NCI-H146 (cell line): ENCODE measurements at regions not wholly inside any gene's neighbourhood (a gene's known extent, or its start where the extent isn't known, plus 50 kb on each side); places are given as distances from the start of the nearest gene placed in this dataset.
A peak's percentile ranks its signal among the peaks of the same experiment; 100 is the strongest.

Experiments
- DNase-seq: peaks from one replicate; lab custom pipeline; 2025; lab: John Stamatoyannopoulos, UW

DNA sequence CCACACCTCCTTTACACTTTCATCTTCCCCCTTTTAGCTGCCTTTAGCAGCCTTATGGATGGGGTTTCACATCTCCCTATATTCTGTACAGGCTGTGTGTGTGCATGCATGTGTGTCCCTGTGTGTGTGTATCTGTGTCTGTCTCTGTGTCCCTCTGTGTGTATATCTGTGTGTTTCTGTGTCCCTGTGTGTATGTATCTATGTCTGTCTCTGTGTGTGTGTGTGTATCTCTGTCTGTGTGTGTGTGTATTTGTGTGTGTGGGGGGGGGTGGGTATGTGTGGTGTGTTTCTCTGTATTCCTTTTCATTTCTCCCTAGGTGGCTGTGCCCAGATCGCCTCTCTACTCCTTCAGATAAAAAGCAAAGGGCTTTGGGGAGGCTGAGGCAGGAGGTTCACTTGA is 52.2 kb upstream of the CD83 start:
- no peak for DNase-seq

DNA sequence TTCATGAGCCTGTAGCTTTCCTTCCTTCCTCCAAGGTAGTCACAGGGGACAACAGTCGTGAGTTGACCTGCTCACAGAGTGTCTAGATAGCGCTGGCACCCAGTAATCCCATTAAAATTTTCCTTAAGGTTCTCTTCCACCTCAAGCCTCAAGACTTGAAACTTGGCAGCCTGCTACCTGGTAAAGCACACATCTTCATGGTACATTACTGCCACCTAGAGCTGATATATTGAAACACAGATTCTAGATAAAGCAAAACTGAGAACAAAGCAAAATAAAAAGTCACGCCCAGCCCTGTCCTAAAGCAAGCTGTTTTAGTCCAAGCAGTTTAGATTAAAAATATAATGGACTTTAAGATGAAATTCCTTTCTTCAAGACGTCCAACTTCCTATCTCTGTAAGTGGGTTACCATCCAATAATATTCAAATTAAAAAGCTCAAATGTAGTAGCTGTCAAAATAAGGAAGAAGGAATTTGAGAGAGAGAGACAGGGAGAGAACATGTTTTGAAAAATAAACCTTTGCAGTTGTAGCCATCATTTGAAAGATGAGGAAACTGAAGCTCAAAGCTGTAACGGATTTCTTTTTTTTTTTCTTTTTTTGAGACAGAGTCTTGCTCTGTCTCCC is 50.7 kb upstream of the CD83 start:
- peak; percentile 81 for DNase-seq

DNA sequence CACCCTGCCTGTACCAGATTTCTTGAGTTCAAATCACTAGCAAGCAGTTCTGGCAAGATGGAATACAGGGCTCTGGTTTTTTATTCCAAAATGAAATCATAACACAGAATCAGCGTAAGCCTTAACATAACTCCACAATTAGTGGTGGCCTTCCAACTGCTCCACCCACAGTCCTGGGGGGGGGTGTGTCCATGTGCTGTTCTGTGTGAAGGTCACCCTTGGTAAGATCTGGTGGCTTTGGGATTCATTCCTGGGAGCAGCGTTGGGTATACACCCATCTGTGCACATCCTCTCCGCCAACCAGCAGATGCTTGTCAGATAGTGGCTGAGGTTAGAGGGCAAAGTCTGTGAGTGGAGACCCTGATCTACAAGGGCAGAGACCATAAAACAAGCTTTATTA is 49.9 kb upstream of the CD83 start:
- no peak for DNase-seq
